H9 (cell line): ENCODE measurements at regions not wholly inside any gene's neighbourhood (a gene's known extent, or its start where the extent isn't known, plus 50 kb on each side); places are given as distances from the start of the nearest gene placed in this dataset.

Experiments
- DNase-seq: peaks from one replicate; pipeline ENCODE4 v3.0.0-alpha.2; 2017
- H2AFZ ChIP-seq: one replicate; pipeline ENCODE4 v1.6.1; 2013; ENCODE audit warnings: mild to moderate bottlenecking, low read length, control low read depth, moderate library complexity
- H2AK5ac ChIP-seq: 2 replicates; pipeline ENCODE4 v1.6.1; 2013; ENCODE audit warnings: low read length, control low read depth, mixed read lengths; ENCODE audit not compliant: insufficient read length
- H2BK120ac ChIP-seq: one replicate; pipeline ENCODE4 v1.6.1; 2013; ENCODE audit warnings: low read depth, mild to moderate bottlenecking, low read length, control low read depth, inconsistent platforms; ENCODE audit not compliant: poor library complexity, severe bottlenecking
- H2BK12ac ChIP-seq: 2 replicates; pipeline ENCODE4 v1.6.1; 2013; ENCODE audit warnings: low read length, control low read depth, mixed read lengths, low read depth; ENCODE audit not compliant: insufficient read length
- H2BK15ac ChIP-seq: 2 replicates; pipeline ENCODE4 v1.6.1; 2013; ENCODE audit warnings: low read depth, low read length, control low read depth
- H2BK20ac ChIP-seq: one replicate; pipeline ENCODE4 v1.6.1; 2013; ENCODE audit warnings: low read depth, mild to moderate bottlenecking, low read length, control low read depth, inconsistent platforms; ENCODE audit not compliant: poor library complexity, severe bottlenecking
- H2BK5ac ChIP-seq: 2 replicates; pipeline ENCODE4 v1.6.1; 2013; ENCODE audit warnings: low read length, control low read depth, mixed read lengths; ENCODE audit not compliant: insufficient read length
- H3K14ac ChIP-seq: 2 replicates; pipeline ENCODE4 v1.6.1; 2013; ENCODE audit warnings: low read length, control low read depth; ENCODE audit not compliant: insufficient read depth
- H3K18ac ChIP-seq: 2 replicates; pipeline ENCODE4 v1.6.1; 2013; ENCODE audit warnings: low read depth, mild to moderate bottlenecking, mixed read lengths, low read length, control low read depth; ENCODE audit not compliant: insufficient read length
- H3K23ac ChIP-seq: 2 replicates; pipeline ENCODE4 v1.6.1; 2013; ENCODE audit warnings: low read length, control low read depth, mixed read lengths, low read depth; ENCODE audit not compliant: insufficient read length
- H3K23me2 ChIP-seq: 2 replicates; pipeline ENCODE4 v1.6.1; 2013; ENCODE audit warnings: low read depth, mild to moderate bottlenecking, mixed read lengths, low read length, control low read depth; ENCODE audit not compliant: insufficient read length, poor library complexity, severe bottlenecking
- H3K27ac ChIP-seq: 2 replicates; pipeline ENCODE4 v1.5.1; 2013; ENCODE audit warnings: low read length, control low read depth, mixed read lengths, low read depth; ENCODE audit not compliant: insufficient read length
- H3K27me3 ChIP-seq: 2 replicates; pipeline ENCODE4 v1.6.1; 2013; ENCODE audit warnings: low read length, control low read depth, inconsistent platforms; ENCODE audit not compliant: insufficient read depth
- H3K4ac ChIP-seq: 2 replicates; pipeline ENCODE4 v1.6.1; 2013; ENCODE audit warnings: low read depth, mild to moderate bottlenecking, control low read depth, inconsistent platforms, low read length, moderate library complexity
- H3K4me1 ChIP-seq: 2 replicates; pipeline ENCODE4 v1.6.1; 2013; ENCODE audit warnings: low read length, control low read depth, inconsistent platforms; ENCODE audit not compliant: insufficient read depth
- H3K4me2 ChIP-seq: 2 replicates; pipeline ENCODE4 v1.6.1; 2013; ENCODE audit warnings: low read length, control low read depth, mixed read lengths; ENCODE audit not compliant: insufficient read length, insufficient read depth
- H3K56ac ChIP-seq: 2 replicates; pipeline ENCODE4 v1.6.1; 2013; ENCODE audit warnings: low read depth, mild to moderate bottlenecking, mixed read lengths, low read length, control low read depth; ENCODE audit not compliant: insufficient read length
- H3K79me1 ChIP-seq: 2 replicates; pipeline ENCODE4 v1.6.1; 2013; ENCODE audit warnings: low read depth, mild to moderate bottlenecking, moderate library complexity, low read length, control low read depth, inconsistent platforms; ENCODE audit not compliant: insufficient read depth, poor library complexity, severe bottlenecking
- H3K79me2 ChIP-seq: 2 replicates; pipeline ENCODE4 v1.6.1; 2013; ENCODE audit warnings: low read length, control low read depth, inconsistent platforms; ENCODE audit not compliant: insufficient read depth
- H3K9ac ChIP-seq: 2 replicates; pipeline ENCODE4 v1.6.1; 2013; ENCODE audit warnings: low read length, control low read depth, mixed read lengths; ENCODE audit not compliant: insufficient read length; ENCODE audit errors: extremely low read depth
- H3K9me3 ChIP-seq: one replicate; pipeline ENCODE4 v1.6.1; 2013; ENCODE audit warnings: low read depth, low read length, inconsistent platforms; ENCODE audit not compliant: control insufficient read depth
- H3T11ph ChIP-seq: one replicate; pipeline ENCODE4 v1.6.1; 2013; ENCODE audit warnings: mild to moderate bottlenecking, low read length, control low read depth, inconsistent platforms
- H4K20me1 ChIP-seq: one replicate; pipeline ENCODE4 v1.6.1; 2013; ENCODE audit not compliant: control insufficient read depth, insufficient read length, insufficient read depth
- H4K5ac ChIP-seq: 2 replicates; pipeline ENCODE4 v1.6.1; 2013; ENCODE audit warnings: low read depth, mild to moderate bottlenecking, mixed read lengths, low read length, control low read depth; ENCODE audit not compliant: insufficient read length
- H4K8ac ChIP-seq: replicated peaks from 2 replicates; pipeline ENCODE4 v1.6.1; 2013; ENCODE audit warnings: low read length, control low read depth, mixed read lengths, low read depth; ENCODE audit not compliant: insufficient read length
- H4K91ac ChIP-seq: 2 replicates; pipeline ENCODE4 v1.6.1; 2013; ENCODE audit warnings: low read depth, mild to moderate bottlenecking, moderate library complexity, mixed read lengths, low read length, control low read depth; ENCODE audit not compliant: insufficient read length
- H3K27ac Mint-ChIP-seq, 3 experiments: 2 replicates in 2 of 3; 3 replicates in 1 of 3; pipeline ENCODE4 v1.8.0; 2020 to 2021; ENCODE audit warnings: mixed read lengths in 3 of 3, mild to moderate bottlenecking in 1 of 3, moderate library complexity in 1 of 3
- H3K27me3 Mint-ChIP-seq: 2 replicates; pipeline ENCODE4 v1.8.0; 2021; ENCODE audit warnings: low read depth, mild to moderate bottlenecking, moderate library complexity, mixed read lengths
- H3K36me3 Mint-ChIP-seq, 3 experiments: 2 replicates in 2 of 3; 3 replicates in 1 of 3; pipeline ENCODE4 v1.8.0; 2020 to 2021; ENCODE audit warnings: low read depth in 3 of 3, mixed read lengths in 3 of 3; ENCODE audit not compliant: insufficient read depth in 1 of 3
- H3K4me1 Mint-ChIP-seq, 2 experiments: 2 replicates each; pipeline ENCODE4 v1.8.0; 2020; ENCODE audit warnings: mixed read lengths in 2 of 2
- H3K4me3 Mint-ChIP-seq, 2 experiments: 2 replicates in 1 of 2; 3 replicates in 1 of 2; pipeline ENCODE4 v1.8.0; 2020 to 2021; ENCODE audit warnings: mild to moderate bottlenecking in 2 of 2, mixed read lengths in 2 of 2, moderate library complexity in 1 of 2
- H3K9me3 Mint-ChIP-seq, 2 experiments: 2 replicates in 1 of 2; 3 replicates in 1 of 2; pipeline ENCODE4 v1.8.0; 2020; ENCODE audit warnings: mild to moderate bottlenecking in 2 of 2, mixed read lengths in 2 of 2, moderate library complexity in 1 of 2
- WGBS: extraction: QIAGEN DNeasy Blood & Tissue Kit; methylation state at CpG from one replicate; pipeline ENCODE4 v1.1.7; 2013; ENCODE audit warnings: missing lambda C conversion rate, low lambda C conversion rate, mixed read lengths; ENCODE audit not compliant: insufficient read length; ENCODE audit errors: extremely low coverage; 5-methylcytosine and 5-hydroxymethylcytosine counted together
- TF ChIP-seq, protein P1 (sequence below): fragments of 200-600 bp; sonication (generic); conservative IDR thresholded peaks from 3 replicates; pipeline ENCODE4 v1.8.0; 2021; ENCODE audit warnings: antibody characterized with exemption, mild to moderate bottlenecking

DNA sequence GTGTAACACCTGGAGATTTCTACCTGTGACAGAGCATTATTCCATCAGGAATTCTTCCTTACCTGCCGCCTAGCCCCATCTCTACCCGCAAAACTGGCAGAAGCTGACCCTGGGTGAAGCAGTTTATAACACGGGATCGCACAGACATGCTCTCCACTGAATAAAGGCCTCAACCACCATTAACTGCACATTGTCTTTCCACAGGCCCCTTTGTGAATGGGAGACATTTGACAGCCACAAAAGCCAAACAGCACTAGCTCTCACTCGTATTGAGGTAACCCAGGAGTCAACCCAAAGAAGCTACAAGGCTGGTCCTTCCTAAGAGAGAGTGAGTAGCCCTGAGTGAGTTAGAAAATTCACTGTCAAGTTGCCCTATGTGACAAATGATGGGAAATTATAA, 135.6 kb downstream of the RCN1 start:
- Histone ChIP-seq H2BK12ac (no peak overlapping the region), H2BK5ac (no peak overlapping the region), H2BK20ac (no peak overlapping the region), H4K20me1 (no peaks in the 10 kb centered on the region), H2BK15ac (no peak overlapping the region), H3K14ac (no peak overlapping the region), H2BK120ac (no peak overlapping the region), H4K91ac (no peak overlapping the region), H2AK5ac (no peak overlapping the region), H3K9me3 (no peaks in the 10 kb centered on the region), H3K27me3 (no peaks in the 10 kb centered on the region), H3K4me1 (no peaks in the 10 kb centered on the region), H3K4me2 (no peak overlapping the region), H3K56ac (no peak overlapping the region), H3K23ac (no peak overlapping the region), H3K18ac (no peak overlapping the region), H3K9ac (no peak overlapping the region), H4K8ac (no peak overlapping the region), H2AFZ (no peak overlapping the region), H3K4ac (no peak overlapping the region), H3T11ph (no peak overlapping the region), H3K79me1 (no peaks in the 10 kb centered on the region), H3K79me2 (no peaks in the 10 kb centered on the region), H3K27ac (no peak overlapping the region), H4K5ac (no peak overlapping the region), H3K23me2 (no peaks in the 10 kb centered on the region)
- no peaks in the 10 kb centered on the region for H3K9me3 Mint-ChIP-seq
- H3K36me3 Mint-ChIP-seq = no peaks in the 10 kb centered on the region
- DNase-seq = no peak
- H3K4me3 Mint-ChIP-seq = no peak overlapping the region
- WGBS = no CpG with 5 or more reads among the region's 5 CpGs
- H3K4me1 Mint-ChIP-seq = peaks cover 0 to 6% of the 10 kb centered on the region in 2 experiments; a peak in 3 of 4 replicates
- no peaks in the 10 kb centered on the region for H3K27me3 Mint-ChIP-seq
- H3K27ac Mint-ChIP-seq = no peak overlapping the region
- TF ChIP-seq, protein P1, sequence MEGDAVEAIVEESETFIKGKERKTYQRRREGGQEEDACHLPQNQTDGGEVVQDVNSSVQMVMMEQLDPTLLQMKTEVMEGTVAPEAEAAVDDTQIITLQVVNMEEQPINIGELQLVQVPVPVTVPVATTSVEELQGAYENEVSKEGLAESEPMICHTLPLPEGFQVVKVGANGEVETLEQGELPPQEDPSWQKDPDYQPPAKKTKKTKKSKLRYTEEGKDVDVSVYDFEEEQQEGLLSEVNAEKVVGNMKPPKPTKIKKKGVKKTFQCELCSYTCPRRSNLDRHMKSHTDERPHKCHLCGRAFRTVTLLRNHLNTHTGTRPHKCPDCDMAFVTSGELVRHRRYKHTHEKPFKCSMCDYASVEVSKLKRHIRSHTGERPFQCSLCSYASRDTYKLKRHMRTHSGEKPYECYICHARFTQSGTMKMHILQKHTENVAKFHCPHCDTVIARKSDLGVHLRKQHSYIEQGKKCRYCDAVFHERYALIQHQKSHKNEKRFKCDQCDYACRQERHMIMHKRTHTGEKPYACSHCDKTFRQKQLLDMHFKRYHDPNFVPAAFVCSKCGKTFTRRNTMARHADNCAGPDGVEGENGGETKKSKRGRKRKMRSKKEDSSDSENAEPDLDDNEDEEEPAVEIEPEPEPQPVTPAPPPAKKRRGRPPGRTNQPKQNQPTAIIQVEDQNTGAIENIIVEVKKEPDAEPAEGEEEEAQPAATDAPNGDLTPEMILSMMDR = no peak
